Fibroblast of villous mesenchyme (primary cell): ENCODE measurements at regions not wholly inside any gene's neighbourhood (a gene's known extent, or its start where the extent isn't known, plus 50 kb on each side); places are given as distances from the start of the nearest gene placed in this dataset.
A peak's percentile ranks its signal among the peaks of the same experiment; 100 is the strongest.

Experiments
- DNase-seq: peaks from one replicate; pipeline ENCODE4 v3.0.0-alpha.2; 2010; ENCODE audit warnings: low read depth
- H3K4me3 ChIP-seq: 2 replicates; pipeline ENCODE4 v1.5.1; 2011; ENCODE audit warnings: low read depth, mild to moderate bottlenecking, low read length
- CTCF ChIP-seq: IDR thresholded peaks from 2 replicates; pipeline ENCODE4 v1.5.1; 2012; ENCODE audit warnings: low read depth, mild to moderate bottlenecking, low read length; ENCODE audit not compliant: insufficient read depth

- TF ChIP-seq CTCF, result no peak
- peak overlapping the region; percentile 41 for H3K4me3 ChIP-seq
- no peak for DNase-seq
Observed at GRCh38 chr13:106349080-106349931, 186.2 kb downstream of the EFNB2 start.

GRCh38 chr13:106348075-106348840 is 187.2 kb downstream of the EFNB2 start:
- no peak for TF ChIP-seq CTCF
- peak; percentile 34 for DNase-seq
- H3K4me3 ChIP-seq, result no peak overlapping the region

GRCh38 chr13:106344342-106344741 is 191.1 kb downstream of the EFNB2 start:
- peak; percentile 89 for DNase-seq
- TF ChIP-seq CTCF, result no peak
- H3K4me3 ChIP-seq, result peak overlapping the region; percentile 42

GRCh38 chr13:106343836-106344235 is 191.6 kb downstream of the EFNB2 start:
- peak; percentile 76 for DNase-seq
- H3K4me3 ChIP-seq, result peak overlapping the region; percentile 42

GRCh38 chr13:106340249-106340648 is 195.2 kb downstream of the EFNB2 start:
- H3K4me3 ChIP-seq, result no peak overlapping the region
- DNase-seq, result no peak
- TF ChIP-seq CTCF, result no peak

More at GRCh38 chr13:106343836-106344235, 191.6 kb downstream of the EFNB2 start:
- TF ChIP-seq CTCF, result no peak

GRCh38 chr13:106337096-106337850 is 198.2 kb downstream of the EFNB2 start:
- no peak for TF ChIP-seq CTCF
- DNase-seq, result no peak
- no peak overlapping the region for H3K4me3 ChIP-seq
